ENCODE measurements at regions not wholly inside any gene's neighbourhood (a gene's known extent, or its start where the extent isn't known, plus 50 kb on each side); places are given as distances from the start of the nearest gene placed in this dataset.

DNA sequence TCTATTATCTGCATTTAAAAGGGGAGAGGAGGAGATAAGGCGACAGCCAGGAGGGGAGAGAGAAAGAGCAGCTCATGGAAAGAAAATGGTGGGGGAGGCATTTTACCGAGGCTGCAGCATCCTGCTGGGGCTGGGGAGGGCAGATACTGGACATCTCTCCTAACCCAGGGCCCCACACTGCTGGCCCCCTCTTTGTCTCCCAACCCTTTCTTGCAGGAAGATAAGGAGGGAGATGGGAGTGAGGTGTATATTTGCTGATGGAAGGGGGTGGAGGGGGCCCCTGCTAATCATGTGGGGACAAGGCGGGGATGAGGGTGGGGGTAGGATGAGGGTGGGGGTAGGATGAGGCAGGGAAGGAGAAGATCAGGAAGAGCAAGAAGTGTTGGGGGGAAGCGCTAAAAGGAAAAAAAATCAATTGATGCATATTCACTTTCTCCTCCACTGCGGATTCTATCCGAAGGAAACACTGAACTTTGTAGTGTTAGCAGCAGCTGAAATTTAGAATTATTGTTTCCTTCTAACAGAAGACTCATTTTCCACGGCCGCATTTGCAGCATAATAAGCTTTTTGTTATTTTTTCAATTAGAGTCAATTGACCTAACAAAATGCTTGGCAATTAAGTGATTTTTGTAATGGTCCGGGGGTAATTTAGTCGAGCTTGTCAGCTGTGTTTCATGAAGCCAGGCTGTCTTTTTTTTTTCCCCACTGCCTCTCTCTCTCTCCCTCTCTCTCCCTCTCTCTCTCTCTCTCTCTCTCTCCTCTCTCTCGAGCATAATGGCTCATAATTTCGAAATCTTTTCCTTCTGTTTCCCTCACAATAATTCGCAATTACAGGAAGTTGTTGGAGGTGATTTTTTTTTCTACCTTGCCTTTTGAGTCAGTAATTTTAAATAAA is 1134.6 kb downstream of the BCL11B start:
- TF ChIP-seq, protein P1, sequence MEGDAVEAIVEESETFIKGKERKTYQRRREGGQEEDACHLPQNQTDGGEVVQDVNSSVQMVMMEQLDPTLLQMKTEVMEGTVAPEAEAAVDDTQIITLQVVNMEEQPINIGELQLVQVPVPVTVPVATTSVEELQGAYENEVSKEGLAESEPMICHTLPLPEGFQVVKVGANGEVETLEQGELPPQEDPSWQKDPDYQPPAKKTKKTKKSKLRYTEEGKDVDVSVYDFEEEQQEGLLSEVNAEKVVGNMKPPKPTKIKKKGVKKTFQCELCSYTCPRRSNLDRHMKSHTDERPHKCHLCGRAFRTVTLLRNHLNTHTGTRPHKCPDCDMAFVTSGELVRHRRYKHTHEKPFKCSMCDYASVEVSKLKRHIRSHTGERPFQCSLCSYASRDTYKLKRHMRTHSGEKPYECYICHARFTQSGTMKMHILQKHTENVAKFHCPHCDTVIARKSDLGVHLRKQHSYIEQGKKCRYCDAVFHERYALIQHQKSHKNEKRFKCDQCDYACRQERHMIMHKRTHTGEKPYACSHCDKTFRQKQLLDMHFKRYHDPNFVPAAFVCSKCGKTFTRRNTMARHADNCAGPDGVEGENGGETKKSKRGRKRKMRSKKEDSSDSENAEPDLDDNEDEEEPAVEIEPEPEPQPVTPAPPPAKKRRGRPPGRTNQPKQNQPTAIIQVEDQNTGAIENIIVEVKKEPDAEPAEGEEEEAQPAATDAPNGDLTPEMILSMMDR (conservative IDR thresholded peaks at IDR 0.05; ENCODE audit: low read depth, low read length): no peak
- DNase-seq (ENCODE audit: low read depth): no peak
- no peak overlapping the region for H3K4me3 ChIP-seq (ENCODE audit: low read depth, low read length)

DNA sequence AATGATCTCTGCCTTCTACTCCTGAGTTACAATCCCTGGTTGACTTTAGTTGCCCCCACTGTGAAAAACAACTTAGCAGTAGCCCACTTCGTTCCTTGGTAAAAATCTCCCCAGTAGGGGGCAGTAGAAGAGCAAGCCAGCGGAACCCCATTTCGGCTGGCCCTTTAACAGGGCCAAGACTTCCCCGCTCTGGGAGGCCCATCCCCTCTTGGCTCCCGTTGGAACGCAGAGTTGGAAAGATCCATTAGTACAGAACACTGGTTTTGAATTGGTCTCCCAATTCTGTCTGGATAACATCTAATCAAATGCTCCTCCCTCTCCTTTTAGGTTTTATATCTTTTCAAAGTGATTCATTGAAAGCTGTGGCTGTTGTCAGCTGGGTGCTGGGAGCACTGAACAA is 1133.3 kb downstream of the BCL11B start:
- TF ChIP-seq, protein P1 (conservative IDR thresholded peaks at IDR 0.05; ENCODE audit: low read depth, low read length): no peak
- DNase-seq (ENCODE audit: low read depth): no peak
- no peak overlapping the region for H3K4me3 ChIP-seq (ENCODE audit: low read depth, low read length)

DNA sequence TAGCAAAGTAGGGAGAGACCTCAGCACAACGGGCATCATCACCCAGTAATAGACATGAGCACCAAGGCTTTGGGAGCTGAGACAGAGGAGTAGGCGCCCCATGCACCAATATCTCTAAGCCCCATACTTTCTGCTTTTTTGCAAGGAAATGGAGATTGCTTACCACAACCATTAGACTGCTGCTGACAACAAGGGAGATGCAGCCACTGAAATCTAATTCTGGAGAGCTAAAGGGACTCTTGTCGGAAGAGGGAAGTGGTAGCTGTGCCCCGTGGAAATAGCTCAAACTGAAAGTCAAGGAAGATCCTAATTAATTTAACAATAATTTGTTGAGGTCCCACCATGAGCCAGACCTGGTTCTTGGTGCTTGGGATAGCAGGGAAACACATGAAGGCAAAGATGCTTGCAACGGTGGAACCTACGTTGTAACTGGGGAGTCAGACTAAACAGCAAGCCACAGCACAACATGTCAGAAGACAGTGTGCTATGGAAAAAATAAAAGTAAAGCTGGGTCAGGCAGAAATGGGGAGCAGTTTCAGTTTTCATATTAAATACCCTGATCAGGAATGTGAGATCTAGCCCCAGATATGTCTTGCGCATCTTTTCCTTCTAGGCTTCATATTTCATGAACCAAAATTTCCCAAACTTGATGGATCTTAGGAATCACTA is 1131.0 kb downstream of the BCL11B start:
- TF ChIP-seq, protein P1 (conservative IDR thresholded peaks at IDR 0.05; ENCODE audit: low read depth, low read length): no peak
- no peak overlapping the region for H3K4me3 ChIP-seq (ENCODE audit: low read depth, low read length)
- no peak for DNase-seq (ENCODE audit: low read depth)

DNA sequence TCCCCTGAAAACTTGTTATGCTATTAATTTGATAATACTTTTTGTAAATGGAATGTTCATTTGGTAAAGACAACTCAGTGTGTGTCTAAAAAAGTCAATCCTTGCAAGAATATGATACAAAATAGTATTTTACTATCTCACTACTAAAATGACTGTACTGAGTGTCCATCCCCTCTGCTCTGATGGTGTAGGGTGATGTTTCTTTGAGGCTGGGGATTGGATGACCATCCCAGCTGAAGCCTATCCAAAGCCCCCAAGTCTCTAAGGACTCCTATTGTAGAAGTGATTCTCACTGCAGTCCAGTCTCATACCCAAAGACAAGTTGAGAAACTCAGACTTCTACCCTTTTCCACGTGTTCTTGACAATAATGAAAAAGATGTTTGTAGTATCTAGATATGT is 1128.4 kb downstream of the BCL11B start:
- TF ChIP-seq, protein P1 (conservative IDR thresholded peaks at IDR 0.05; ENCODE audit: low read depth, low read length): no peak
- H3K4me3 ChIP-seq (ENCODE audit: low read depth, low read length): no peak overlapping the region
- DNase-seq (ENCODE audit: low read depth): no peak

DNA sequence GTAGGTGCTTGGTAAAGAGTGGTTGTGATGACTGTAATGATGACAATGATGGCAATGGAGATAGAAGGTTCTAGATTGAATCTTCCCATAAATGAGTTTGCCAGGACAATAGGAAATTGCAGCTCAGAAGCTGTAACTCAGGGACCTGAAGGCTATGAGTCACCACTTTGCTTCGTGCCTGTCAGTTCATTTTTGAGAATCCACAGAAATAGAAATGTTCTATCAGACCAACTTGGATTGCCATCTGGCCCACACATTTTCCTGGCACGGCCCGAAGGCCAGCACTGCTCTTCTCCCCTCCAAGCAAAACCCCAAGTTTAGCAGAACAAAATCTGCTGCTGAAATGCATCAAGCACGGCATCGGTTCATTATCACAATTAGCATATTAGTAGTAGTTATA is 1127.0 kb downstream of the BCL11B start:
- TF ChIP-seq, protein P1 (conservative IDR thresholded peaks at IDR 0.05; ENCODE audit: low read depth, low read length): no peak
- DNase-seq (ENCODE audit: low read depth): no peak
- no peak overlapping the region for H3K4me3 ChIP-seq (ENCODE audit: low read depth, low read length)

DNA sequence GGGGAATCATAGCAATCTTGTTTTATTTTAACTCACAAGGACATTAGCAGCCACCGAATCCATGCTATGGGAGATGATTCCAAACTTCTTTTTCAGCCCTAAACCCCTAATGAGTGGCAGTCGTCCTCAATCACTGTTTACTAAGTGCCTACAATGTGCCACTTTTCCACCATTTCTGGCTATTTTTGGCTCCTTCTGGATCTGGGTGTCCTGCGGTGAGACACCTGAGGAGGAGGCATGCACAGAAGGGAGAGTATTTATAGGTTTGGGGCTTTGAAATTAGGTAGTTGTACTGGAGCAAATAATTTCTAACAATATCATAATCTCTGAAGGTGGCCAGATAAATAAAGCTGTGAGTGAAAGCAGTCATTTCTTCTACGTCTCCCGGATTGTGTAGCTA is 1125.6 kb downstream of the BCL11B start:
- no peak for DNase-seq (ENCODE audit: low read depth)
- TF ChIP-seq, protein P1 (conservative IDR thresholded peaks at IDR 0.05; ENCODE audit: low read depth, low read length): no peak
- H3K4me3 ChIP-seq (ENCODE audit: low read depth, low read length): no peak overlapping the region

All from choroid plexus epithelial cell (primary cell).